D721Med (cell line): ENCODE measurements at regions not wholly inside any gene's neighbourhood (a gene's known extent, or its start where the extent isn't known, plus 50 kb on each side); places are given as distances from the start of the nearest gene placed in this dataset.

Experiments
- DNase-seq: peaks from one replicate; pipeline ENCODE4 v3.0.0; 2011; ENCODE audit warnings: low spot score; ENCODE audit not compliant: insufficient read length
- FAIRE-seq: peaks from 2 replicates; lab custom pipeline; 2011; peaks lifted over from hg19 to GRCh38; lab: Jason Lieb, UNC
- TF ChIP-seq, protein P1 (sequence below): IDR thresholded peaks from 2 replicates; pipeline ENCODE4 v1.5.1; 2012; ENCODE audit warnings: mild to moderate bottlenecking, control low read depth; ENCODE audit not compliant: insufficient read depth; ENCODE audit errors: missing control alignments

DNA sequence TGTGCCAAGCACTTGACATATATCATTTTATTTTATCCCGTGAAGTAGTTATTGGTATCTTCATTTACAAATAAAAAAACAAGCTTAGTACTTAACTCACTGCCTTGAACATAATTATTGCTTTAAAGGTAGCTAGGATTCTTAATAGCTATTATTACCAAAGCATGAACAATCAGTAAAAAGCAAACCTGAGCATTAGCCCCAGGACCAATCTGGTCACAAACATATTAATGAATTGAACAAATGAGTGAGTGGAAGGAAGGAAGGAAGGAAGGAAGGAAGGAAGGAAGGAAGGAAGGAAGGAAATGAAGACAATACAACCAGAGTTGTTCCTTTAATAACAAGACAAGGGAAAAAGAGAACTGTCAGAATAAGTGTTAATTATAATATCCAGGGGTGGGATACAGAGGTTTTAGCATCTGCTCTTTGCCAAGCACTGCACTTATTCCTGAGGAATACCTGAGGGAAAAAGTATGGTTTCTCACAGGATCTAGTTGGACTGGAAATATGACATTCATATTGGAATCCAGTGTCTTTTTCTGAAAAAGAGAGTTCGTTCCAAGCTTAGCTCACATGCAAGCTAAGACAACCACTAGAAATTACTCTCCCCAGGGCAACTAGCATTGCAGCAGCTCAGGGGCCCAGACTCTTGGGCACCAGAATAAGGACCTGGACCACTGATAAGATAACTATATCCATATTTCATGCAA is 172.9 kb upstream of the MGMT start:
- TF ChIP-seq, protein P1, sequence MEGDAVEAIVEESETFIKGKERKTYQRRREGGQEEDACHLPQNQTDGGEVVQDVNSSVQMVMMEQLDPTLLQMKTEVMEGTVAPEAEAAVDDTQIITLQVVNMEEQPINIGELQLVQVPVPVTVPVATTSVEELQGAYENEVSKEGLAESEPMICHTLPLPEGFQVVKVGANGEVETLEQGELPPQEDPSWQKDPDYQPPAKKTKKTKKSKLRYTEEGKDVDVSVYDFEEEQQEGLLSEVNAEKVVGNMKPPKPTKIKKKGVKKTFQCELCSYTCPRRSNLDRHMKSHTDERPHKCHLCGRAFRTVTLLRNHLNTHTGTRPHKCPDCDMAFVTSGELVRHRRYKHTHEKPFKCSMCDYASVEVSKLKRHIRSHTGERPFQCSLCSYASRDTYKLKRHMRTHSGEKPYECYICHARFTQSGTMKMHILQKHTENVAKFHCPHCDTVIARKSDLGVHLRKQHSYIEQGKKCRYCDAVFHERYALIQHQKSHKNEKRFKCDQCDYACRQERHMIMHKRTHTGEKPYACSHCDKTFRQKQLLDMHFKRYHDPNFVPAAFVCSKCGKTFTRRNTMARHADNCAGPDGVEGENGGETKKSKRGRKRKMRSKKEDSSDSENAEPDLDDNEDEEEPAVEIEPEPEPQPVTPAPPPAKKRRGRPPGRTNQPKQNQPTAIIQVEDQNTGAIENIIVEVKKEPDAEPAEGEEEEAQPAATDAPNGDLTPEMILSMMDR, result no peak

DNA sequence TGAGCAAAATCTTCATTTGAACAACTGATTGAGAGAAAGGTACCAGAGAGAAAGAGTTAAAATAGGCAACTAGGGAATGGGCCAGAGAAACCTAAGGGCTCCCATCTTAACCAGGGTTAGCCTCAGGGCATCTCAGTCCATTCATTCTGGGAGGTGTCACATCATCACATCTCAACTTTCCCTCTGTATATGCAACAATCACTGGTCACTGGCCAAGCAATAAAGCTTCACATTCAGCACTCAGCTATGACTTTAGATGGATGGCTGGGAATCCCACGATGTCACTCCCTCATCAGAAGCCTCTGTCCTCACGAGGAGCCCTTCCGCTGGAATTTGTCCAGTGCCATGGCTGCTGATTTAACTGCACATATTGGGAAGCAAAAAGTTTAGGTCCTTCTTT is 172.1 kb upstream of the MGMT start:
- DNase-seq (no peak), FAIRE-seq (no peak)
- TF ChIP-seq, protein P1, result no peak

More for the DNA sequence above, 172.9 kb upstream of the MGMT start:
- FAIRE-seq (no peak), DNase-seq (no peak)

DNA sequence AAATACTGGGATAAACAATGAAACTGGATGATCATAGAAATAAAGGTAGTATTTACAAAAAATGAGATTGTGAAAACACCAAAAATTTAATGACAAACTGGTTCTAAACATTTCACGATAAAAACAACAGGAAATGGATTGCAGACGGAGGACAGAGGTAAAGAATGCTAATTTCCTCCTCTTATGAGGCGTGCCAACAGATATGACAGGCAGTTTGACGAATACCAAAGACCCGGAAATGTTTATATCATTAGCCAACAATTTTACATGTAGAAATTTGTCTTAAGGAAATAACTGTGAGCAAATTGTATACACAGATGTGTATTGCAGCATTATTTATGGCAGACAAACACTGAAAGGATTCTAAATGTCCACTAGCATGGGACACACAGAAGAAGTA is 162.0 kb upstream of the MGMT start:
- FAIRE-seq (no peak), DNase-seq (no peak)
- TF ChIP-seq, protein P1, result no peak

DNA sequence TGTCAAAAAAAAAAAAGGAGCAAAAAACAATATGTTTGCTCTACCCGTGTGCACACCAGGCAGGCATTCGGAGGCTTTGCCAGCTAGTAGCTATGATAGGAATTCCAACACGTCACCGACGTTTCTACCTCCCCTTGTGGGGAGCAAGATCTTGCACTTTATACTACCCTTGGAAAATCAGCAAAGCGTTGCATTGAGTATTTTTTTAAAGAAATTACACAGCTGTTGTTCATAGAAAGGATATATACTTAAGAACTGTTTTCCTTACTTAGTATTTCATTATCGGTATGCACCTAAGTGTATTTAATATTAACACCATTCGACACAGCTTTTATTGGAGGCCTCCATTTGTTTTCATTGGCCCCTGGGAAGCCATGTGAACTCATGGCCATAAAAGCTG is 159.9 kb upstream of the MGMT start:
- TF ChIP-seq, protein P1, result no peak
- no peak for FAIRE-seq

DNA sequence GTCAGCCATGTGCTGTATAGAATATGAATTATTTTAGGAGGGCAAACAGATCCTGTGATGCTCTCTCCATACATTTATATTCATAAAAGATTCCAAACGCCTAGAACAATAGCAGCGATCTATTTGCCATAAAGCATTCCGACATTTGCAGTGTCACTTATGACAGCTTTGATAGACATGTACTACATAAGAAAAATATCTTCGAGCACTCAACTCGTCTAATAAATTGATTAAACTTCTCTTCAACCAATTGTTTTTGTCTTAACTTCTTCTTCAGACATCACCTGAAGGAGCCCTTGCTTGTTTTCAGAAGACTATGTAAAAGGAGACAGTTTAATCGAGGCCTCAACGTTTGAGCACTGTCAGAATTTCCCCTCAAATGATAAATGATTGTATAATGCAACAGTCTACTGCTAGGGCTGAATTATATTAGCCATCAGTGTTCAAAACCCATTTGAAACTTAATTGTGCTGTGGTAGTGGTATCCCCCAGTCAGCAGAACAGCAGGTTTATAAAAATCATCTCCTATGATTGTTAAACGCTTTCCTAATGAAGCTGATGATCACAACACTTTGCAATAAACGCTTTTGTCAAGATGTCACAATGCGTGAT is 158.0 kb upstream of the MGMT start:
- FAIRE-seq (no peak), DNase-seq (no peak)
- TF ChIP-seq, protein P1, result no peak

More for the DNA sequence above, 159.9 kb upstream of the MGMT start:
- DNase-seq, result no peak

DNA sequence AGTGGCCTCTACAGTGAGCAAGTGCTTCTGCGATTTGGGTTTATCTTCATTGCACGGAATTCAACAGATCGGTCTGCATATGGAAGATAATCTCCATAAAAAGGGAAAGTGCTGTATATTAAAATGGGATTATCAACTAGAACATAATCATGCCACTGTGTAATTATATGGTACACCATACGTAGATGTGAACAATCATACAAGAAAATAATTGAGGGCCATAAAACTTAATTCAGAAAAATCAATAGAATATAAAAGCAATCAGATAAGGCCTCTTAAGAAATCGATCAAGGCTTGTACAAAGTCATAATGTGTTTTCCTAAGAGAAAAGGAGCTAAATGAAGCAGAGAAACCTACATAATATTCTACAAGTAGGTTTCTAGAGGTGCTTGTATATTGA is 157.5 kb upstream of the MGMT start:
- DNase-seq (no peak), FAIRE-seq (no peak)
- TF ChIP-seq, protein P1, result no peak

DNA sequence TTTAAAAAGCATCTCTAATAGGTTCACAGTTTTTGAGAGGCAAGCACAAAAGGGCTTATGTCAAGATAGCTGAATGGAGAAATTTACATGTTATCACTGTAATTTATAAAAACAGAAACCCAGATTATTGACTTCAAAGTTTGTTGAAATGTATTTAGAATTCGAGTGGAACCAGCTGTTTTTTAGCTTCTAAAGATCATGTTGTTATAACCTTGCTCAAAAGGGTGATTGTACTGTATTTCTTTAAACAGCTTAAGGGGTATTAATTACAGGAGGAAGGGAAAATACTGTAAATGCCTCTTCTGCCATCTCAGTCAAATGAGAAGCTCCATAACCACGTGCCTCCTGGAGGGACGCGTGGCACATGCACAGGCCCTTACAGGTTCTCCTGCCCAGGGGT is 156.2 kb upstream of the MGMT start:
- TF ChIP-seq, protein P1, result no peak
- DNase-seq, result no peak
- FAIRE-seq, result no peak
